Upper lobe of left lung (tissue), 6 donors: ENCODE measurements at regions not wholly inside any gene's neighbourhood (a gene's known extent, or its start where the extent isn't known, plus 50 kb on each side); places are given as distances from the start of the nearest gene placed in this dataset.
"Not testable (repeated sequence)": the region's sequence is repeated elsewhere in the genome, so short reads cannot be mapped to it uniquely, and the experiment has no call there.

Experiments used
- ATAC-seq, 2 donors: fragments of 200-7000 bp; cut with Tn5 transposase; one replicate each; pipeline ENCODE4 v1.9.1; 2022; ENCODE audit warnings: mild to moderate bottlenecking in 2 of 2, moderate library complexity in 2 of 2; ENCODE audit not compliant: low FRiP score in 2 of 2
- DNase-seq, 2 donors: peaks; one replicate each; pipeline ENCODE4 v3.0.0-alpha.2; 2019 to 2020
- H3K27ac ChIP-seq, 4 donors: fragments of 200-600 bp; sonication (generic); one replicate each; pipeline ENCODE4 v1.5.1; 2016 to 2019
- H3K27me3 ChIP-seq, 4 donors: fragments of 200-600 bp; sonication (generic); one replicate each; pipeline ENCODE4 v1.5.1; 2017 to 2019
- H3K36me3 ChIP-seq, 4 donors: fragments of 200-600 bp; sonication (generic); one replicate each; pipeline ENCODE4 v1.5.1; 2016 to 2019
- H3K4me1 ChIP-seq, 4 donors: fragments of 200-600 bp; sonication (generic); one replicate each; pipeline ENCODE4 v1.5.1; 2018 to 2019
- H3K4me3 ChIP-seq, 4 donors: fragments of 200-600 bp; sonication (generic); one replicate each; pipeline ENCODE4 v1.5.1; 2017 to 2019; ENCODE audit warnings: mild to moderate bottlenecking in 2 of 4, moderate library complexity in 1 of 4
- H3K9me3 ChIP-seq, 4 donors: fragments of 200-600 bp; sonication (generic); one replicate each; pipeline ENCODE4 v1.5.1; 2018 to 2019
- EP300 ChIP-seq, 4 donors: sonication (generic); formaldehyde crosslinking; IDR thresholded peaks; one replicate each; pipeline ENCODE4 v1.5.1; 2017; ENCODE audit warnings: antibody characterized with exemption in 4 of 4, control low read depth in 2 of 4
- POLR2A ChIP-seq, 4 donors: fragments of 450-650 bp; IDR thresholded peaks; one replicate each; pipeline ENCODE4 v1.5.1; 2016 to 2017; ENCODE audit warnings: antibody characterized with exemption in 4 of 4, mild to moderate bottlenecking in 2 of 4
- POLR2AphosphoS5 ChIP-seq, 2 donors: sonication (generic); formaldehyde crosslinking; IDR thresholded peaks; one replicate each; pipeline ENCODE4 v1.5.1; 2017; ENCODE audit warnings: antibody characterized with exemption in 2 of 2
- WGBS, 2 donors: methylation state at CpG; one replicate each; pipeline ENCODE4 v1.1.5; 2017 to 2018; 5-methylcytosine and 5-hydroxymethylcytosine counted together
- TF ChIP-seq, protein P1 (sequence below), 6 experiments: fragments of 450-650 bp in 4 of 6; fragments of 200-600 bp in 2 of 6; sonication (generic) in 2 of 6; IDR thresholded peaks; one replicate each; pipeline ENCODE4 v1.5.1; 2016 to 2019; ENCODE audit warnings: antibody characterized with exemption in 6 of 6
- donor health status: DM: no; HTN: no; CAD: no; lungs with moderate emphysema.
- donor health status: DM: no; HTN: yes; CAD: no; lungs with severe emphysema.

DNA sequence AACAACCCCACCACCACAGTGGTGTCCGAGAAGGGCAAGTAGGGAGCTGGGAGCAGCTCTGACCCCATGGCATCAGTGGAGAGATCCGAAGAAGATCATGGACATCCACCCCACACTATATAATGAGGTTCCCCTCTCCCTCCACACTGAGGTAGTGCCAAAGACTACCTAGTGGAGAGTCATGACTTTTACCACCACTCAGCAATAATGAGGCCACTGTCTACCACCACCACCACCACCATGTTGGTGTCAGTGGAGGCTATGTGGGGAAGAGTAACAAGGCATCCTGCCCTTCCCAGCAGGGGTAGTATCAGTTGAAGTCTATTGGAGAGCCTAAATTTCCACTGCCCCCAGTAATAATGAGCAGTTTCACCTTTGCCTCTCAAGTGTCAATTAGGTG, 321.7 kb upstream of the ZC3H15 start:
- 100% methylated on average over 2 of the region's 2 CpGs for WGBS, 2 donors
- DNase-seq: no peak
- ATAC-seq: no peak
- Histone ChIP-seq H3K9me3 (peaks cover 0 to 11% (median 0%) of the 10 kb centered on the region in 4 donors), H3K36me3 (no peaks in the 10 kb centered on the region), H3K4me1 (no peaks in the 10 kb centered on the region), H3K27ac (no peak overlapping the region), H3K4me3 (no peak overlapping the region), H3K27me3 (no peaks in the 10 kb centered on the region)
- TF ChIP-seq POLR2AphosphoS5 (IDR thresholded peaks at IDR 0.05) (no peak), POLR2A (IDR thresholded peaks at IDR 0.05) (no peak), EP300 (IDR thresholded peaks at IDR 0.05) (no peak)
- TF ChIP-seq, protein P1, sequence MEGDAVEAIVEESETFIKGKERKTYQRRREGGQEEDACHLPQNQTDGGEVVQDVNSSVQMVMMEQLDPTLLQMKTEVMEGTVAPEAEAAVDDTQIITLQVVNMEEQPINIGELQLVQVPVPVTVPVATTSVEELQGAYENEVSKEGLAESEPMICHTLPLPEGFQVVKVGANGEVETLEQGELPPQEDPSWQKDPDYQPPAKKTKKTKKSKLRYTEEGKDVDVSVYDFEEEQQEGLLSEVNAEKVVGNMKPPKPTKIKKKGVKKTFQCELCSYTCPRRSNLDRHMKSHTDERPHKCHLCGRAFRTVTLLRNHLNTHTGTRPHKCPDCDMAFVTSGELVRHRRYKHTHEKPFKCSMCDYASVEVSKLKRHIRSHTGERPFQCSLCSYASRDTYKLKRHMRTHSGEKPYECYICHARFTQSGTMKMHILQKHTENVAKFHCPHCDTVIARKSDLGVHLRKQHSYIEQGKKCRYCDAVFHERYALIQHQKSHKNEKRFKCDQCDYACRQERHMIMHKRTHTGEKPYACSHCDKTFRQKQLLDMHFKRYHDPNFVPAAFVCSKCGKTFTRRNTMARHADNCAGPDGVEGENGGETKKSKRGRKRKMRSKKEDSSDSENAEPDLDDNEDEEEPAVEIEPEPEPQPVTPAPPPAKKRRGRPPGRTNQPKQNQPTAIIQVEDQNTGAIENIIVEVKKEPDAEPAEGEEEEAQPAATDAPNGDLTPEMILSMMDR (IDR thresholded peaks at IDR 0.05): no peak

DNA sequence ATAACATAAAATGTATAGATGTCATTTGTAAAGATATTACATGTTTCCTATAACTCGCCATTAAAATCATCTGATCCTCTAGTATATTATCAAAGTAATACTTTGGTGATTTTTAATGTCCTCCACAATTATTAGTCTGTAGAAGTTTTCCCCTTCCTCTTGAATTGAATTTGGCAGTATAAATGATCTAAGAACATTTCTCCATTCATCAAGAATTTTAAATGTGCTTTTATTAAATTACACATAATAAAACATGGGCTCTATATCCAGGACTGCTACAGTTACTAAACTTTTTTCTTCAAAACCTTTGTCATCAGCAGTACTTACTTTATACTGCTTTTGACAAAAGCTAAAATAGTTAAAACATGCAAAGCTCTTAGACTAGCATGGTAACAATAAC, 315.4 kb upstream of the ZC3H15 start:
- DNase-seq (no peak), ATAC-seq (no peak)
- 79 to 82% methylated on average over 1 of the region's 1 CpG for WGBS, 2 donors
- Histone ChIP-seq H3K27ac (no peak overlapping the region), H3K4me3 (no peak overlapping the region), H3K4me1 (no peaks in the 10 kb centered on the region), H3K9me3 (no peaks in the 10 kb centered on the region), H3K27me3 (no peaks in the 10 kb centered on the region), H3K36me3 (no peaks in the 10 kb centered on the region)
- no peak for TF ChIP-seq POLR2AphosphoS5 (IDR thresholded peaks at IDR 0.05)
- TF ChIP-seq, protein P1 (IDR thresholded peaks at IDR 0.05): no peak

DNA sequence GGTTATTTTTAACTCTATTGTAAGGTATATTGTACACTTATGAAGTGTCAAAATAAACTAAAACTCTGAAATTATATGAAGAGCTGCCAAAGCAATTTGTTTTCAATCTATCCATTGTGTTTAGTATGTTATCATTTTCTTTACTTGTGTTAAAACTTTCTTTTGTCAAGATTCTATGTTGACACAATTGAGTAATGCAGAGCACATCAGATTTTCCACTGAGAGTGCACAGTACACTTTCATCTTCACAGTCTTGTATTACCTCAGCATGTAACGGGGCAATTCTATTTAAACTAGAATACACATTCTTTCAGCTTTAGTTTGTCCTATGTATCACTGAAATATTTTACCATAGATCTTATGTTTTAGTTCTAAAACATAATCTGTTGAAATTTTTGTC, 304.4 kb upstream of the ZC3H15 start:
- Histone ChIP-seq H3K27ac (no peak overlapping the region), H3K9me3 (no peaks in the 10 kb centered on the region), H3K4me1 (no peaks in the 10 kb centered on the region), H3K4me3 (no peak overlapping the region), H3K27me3 (no peaks in the 10 kb centered on the region), H3K36me3 (no peaks in the 10 kb centered on the region)
- no peak for DNase-seq
- TF ChIP-seq POLR2AphosphoS5 (IDR thresholded peaks at IDR 0.05) (no peak), EP300 (IDR thresholded peaks at IDR 0.05) (no peak), POLR2A (IDR thresholded peaks at IDR 0.05) (no peak)
- TF ChIP-seq, protein P1 (IDR thresholded peaks at IDR 0.05): no peak
- no peak for ATAC-seq
- WGBS, 2 donors: 73 to 79% methylated on average over 1 of the region's 1 CpG

DNA sequence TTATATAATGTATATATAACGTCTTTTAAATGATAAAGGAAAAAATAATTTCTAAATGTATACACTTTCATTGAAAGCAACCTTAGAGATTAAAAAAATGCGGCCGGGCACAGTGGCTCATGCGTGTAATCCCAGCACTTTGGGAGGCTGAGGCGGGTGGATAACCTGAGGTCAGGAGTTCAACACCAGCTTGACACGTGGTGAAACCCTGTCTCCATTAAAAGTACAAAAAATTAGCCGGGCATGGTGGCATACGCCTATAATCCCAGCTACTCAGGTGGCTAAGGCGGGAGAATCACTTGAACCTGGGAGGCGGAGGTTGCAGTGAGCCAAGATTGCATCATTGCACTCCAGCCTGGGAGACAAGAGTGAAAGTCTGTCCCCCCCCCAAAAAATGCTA, 303.7 kb upstream of the ZC3H15 start:
- H3K27me3 ChIP-seq, DNase-seq, H3K9me3 ChIP-seq, H3K36me3 ChIP-seq, H3K4me3 ChIP-seq, ATAC-seq, H3K4me1 ChIP-seq, H3K27ac ChIP-seq: not testable (repeated sequence)
- 85 to 93% methylated on average over 10 of the region's 10 CpGs for WGBS, 2 donors

DNA sequence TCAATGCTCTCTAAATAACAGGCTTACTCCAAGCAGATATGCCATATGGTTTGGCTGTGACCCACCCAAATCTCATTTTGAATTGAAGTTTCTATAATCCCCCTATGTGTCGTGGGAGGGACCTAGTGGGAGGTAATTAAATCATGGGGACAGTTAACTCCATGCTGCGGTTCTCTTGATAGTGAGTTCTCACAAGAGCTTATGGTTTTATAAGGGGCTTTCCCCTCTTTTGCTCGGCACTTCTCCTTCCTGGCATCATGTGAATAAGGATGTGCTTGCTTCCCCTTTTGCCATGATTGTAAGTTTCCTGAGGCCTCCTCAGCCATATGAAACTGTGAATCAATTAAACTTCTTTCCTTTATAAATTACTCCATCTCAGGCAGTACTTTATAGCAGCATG, 302.7 kb upstream of the ZC3H15 start:
- Histone ChIP-seq H3K4me1 (no peaks in the 10 kb centered on the region), H3K27me3 (no peaks in the 10 kb centered on the region), H3K9me3 (no peaks in the 10 kb centered on the region), H3K4me3 (no peak overlapping the region), H3K27ac (no peak overlapping the region), H3K36me3 (no peaks in the 10 kb centered on the region)
- no peak for DNase-seq
- no peak for ATAC-seq
- 56 to 79% methylated on average over 3 of the region's 3 CpGs for WGBS, 2 donors
- no peak for TF ChIP-seq POLR2AphosphoS5 (IDR thresholded peaks at IDR 0.05)
- no peak for TF ChIP-seq POLR2A (IDR thresholded peaks at IDR 0.05)
- TF ChIP-seq, protein P1 (IDR thresholded peaks at IDR 0.05): no peak
- TF ChIP-seq EP300 (IDR thresholded peaks at IDR 0.05): no peak
